ENCODE measurements at regions not wholly inside any gene's neighbourhood (a gene's known extent, or its start where the extent isn't known, plus 50 kb on each side); places are given as distances from the start of the nearest gene placed in this dataset.

DNA sequence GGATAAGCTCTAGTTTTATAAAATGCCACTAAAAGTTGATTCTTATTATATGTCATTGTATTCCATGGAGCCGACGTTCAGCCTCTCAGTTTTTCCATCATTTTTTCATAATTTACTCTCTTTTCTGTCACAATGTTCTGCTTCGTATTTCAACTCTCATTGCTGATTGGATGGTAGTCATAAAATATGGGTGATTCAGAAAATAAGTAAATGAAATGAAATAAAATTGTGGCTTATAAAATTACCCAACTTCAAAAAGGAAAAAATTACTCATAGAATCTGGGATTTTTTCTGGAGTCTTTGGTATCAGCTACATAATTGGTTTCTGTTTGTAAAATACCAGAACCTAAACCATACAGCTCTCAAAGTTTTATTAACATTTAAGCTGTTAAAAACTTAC, 139.7 kb upstream of the ITGA4 start:
- Histone ChIP-seq H3K9me3 (ENCODE audit: insufficient read depth, low read length) (no peaks in the 10 kb centered on the region), H3K4me3 (ENCODE audit: low read length) (no peak overlapping the region), H2AFZ (ENCODE audit: low read depth, low read length) (no peak overlapping the region), H3K79me2 (ENCODE audit: low read length) (no peaks in the 10 kb centered on the region), H3K4me1 (ENCODE audit: low read length) (peaks cover 22% of the 10 kb centered on the region), H3K36me3 (replicated peaks; ENCODE audit: low read depth, low read length) (no peaks in the 10 kb centered on the region), H3K27me3 (ENCODE audit: low read depth, low read length) (no peaks in the 10 kb centered on the region), H3K4me2 (ENCODE audit: low read length) (no peak overlapping the region), H3K27ac (ENCODE audit: low read length) (no peak overlapping the region), H4K20me1 (ENCODE audit: insufficient read depth, low read length) (no peaks in the 10 kb centered on the region), H3K9ac (ENCODE audit: low read length) (no peak overlapping the region)
- TF ChIP-seq EZH2phosphoT487 (IDR thresholded peaks at IDR 0.05; ENCODE audit: low read depth) = no peak
- TF ChIP-seq, protein P1, sequence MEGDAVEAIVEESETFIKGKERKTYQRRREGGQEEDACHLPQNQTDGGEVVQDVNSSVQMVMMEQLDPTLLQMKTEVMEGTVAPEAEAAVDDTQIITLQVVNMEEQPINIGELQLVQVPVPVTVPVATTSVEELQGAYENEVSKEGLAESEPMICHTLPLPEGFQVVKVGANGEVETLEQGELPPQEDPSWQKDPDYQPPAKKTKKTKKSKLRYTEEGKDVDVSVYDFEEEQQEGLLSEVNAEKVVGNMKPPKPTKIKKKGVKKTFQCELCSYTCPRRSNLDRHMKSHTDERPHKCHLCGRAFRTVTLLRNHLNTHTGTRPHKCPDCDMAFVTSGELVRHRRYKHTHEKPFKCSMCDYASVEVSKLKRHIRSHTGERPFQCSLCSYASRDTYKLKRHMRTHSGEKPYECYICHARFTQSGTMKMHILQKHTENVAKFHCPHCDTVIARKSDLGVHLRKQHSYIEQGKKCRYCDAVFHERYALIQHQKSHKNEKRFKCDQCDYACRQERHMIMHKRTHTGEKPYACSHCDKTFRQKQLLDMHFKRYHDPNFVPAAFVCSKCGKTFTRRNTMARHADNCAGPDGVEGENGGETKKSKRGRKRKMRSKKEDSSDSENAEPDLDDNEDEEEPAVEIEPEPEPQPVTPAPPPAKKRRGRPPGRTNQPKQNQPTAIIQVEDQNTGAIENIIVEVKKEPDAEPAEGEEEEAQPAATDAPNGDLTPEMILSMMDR (IDR thresholded peaks at IDR 0.05; ENCODE audit: low read depth, low read length) = no peak

DNA sequence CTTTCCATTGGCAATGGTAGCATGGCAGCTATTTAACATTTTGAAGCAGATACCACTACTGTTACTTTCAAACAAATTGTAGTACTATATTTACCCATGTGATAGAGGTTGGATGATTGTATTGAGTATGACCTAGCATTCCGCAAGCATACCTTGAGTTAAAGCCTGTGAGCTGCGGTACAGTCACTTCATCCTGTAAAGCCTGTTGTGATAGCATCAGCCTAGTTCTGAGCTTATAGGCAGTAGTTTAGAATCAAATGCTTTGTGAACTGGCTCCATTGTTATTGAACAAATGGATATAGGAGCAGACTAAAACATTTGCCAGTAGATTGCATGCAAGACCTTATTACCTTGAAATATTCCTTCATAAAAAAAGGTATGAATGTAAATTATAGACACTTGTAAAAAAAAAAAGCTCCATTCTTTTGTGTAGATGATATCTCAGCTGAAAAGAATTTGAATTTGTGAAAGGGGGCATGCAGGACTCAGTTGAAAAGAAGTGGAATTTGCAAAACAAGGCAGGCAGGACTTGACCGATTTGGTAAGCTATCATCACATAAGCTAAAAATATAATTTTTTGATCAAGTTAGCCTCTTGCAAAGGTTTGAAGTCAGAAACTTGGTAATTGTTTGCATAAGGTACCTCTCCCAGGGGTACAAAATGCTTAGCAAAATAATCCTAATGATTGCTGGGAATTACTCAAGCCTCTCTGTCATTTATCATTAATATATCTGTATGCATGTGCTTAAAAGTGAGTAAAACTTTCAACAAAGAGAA, 138.5 kb upstream of the ITGA4 start:
- Histone ChIP-seq H3K4me3 (ENCODE audit: low read length) (no peak overlapping the region), H3K27ac (ENCODE audit: low read length) (no peak overlapping the region), H4K20me1 (ENCODE audit: insufficient read depth, low read length) (no peaks in the 10 kb centered on the region), H3K9me3 (ENCODE audit: insufficient read depth, low read length) (no peaks in the 10 kb centered on the region), H3K4me2 (ENCODE audit: low read length) (no peak overlapping the region), H2AFZ (ENCODE audit: low read depth, low read length) (no peak overlapping the region), H3K27me3 (ENCODE audit: low read depth, low read length) (no peaks in the 10 kb centered on the region), H3K9ac (ENCODE audit: low read length) (no peak overlapping the region), H3K79me2 (ENCODE audit: low read length) (no peaks in the 10 kb centered on the region), H3K36me3 (replicated peaks; ENCODE audit: low read depth, low read length) (no peaks in the 10 kb centered on the region), H3K4me1 (ENCODE audit: low read length) (peaks cover 10% of the 10 kb centered on the region)
- TF ChIP-seq, protein P1 (IDR thresholded peaks at IDR 0.05; ENCODE audit: low read depth, low read length) = no peak
- no peak for TF ChIP-seq EZH2phosphoT487 (IDR thresholded peaks at IDR 0.05; ENCODE audit: low read depth)

DNA sequence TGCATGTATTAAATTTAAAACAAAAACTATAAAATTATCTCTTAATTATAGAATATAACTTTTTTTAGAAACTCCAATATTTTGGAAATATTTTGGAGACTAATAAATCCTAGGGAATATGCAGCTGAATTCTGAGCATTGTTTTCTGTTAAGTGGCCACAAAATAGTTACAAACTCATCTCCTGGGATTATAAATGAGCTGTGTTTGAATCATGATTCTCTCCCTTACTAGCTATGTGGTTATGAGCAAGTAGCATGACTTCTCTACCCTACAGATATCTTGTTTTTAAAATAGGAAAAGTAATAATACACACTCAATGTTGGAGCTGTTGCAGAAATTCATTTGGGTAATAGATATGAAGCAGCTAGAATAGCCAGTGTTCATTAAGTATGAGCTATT, 137.9 kb upstream of the ITGA4 start:
- Histone ChIP-seq H3K27me3 (ENCODE audit: low read depth, low read length) (no peaks in the 10 kb centered on the region), H3K4me2 (ENCODE audit: low read length) (no peak overlapping the region), H3K4me3 (ENCODE audit: low read length) (no peak overlapping the region), H2AFZ (ENCODE audit: low read depth, low read length) (no peak overlapping the region), H4K20me1 (ENCODE audit: insufficient read depth, low read length) (no peaks in the 10 kb centered on the region), H3K36me3 (replicated peaks; ENCODE audit: low read depth, low read length) (no peaks in the 10 kb centered on the region), H3K79me2 (ENCODE audit: low read length) (no peaks in the 10 kb centered on the region), H3K9ac (ENCODE audit: low read length) (no peak overlapping the region), H3K27ac (ENCODE audit: low read length) (no peak overlapping the region), H3K9me3 (ENCODE audit: insufficient read depth, low read length) (no peaks in the 10 kb centered on the region), H3K4me1 (ENCODE audit: low read length) (peaks cover 4% of the 10 kb centered on the region)
- TF ChIP-seq, protein P1 (IDR thresholded peaks at IDR 0.05; ENCODE audit: low read depth, low read length) = no peak
- no peak for TF ChIP-seq EZH2phosphoT487 (IDR thresholded peaks at IDR 0.05; ENCODE audit: low read depth)

DNA sequence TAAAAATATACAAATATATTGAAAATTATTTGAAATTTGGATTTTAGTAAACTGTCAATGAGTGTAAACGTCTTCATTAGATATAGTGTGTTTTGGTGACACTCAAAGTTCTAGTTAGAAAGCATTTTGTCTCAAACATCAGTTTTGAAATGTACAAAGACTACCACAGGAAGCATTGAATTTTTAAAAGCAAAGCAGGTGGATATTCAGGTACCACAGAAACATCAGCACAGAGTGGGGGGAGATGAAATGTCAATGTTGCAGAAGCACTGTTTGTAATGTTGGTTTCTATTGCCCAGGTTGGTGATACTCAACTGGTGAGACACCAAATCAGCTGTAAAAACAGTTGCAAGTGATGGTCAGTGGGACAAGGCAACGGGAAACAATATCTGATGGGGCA, 136.5 kb upstream of the ITGA4 start:
- Histone ChIP-seq H3K27me3 (ENCODE audit: low read depth, low read length) (no peaks in the 10 kb centered on the region), H3K36me3 (replicated peaks; ENCODE audit: low read depth, low read length) (no peaks in the 10 kb centered on the region), H2AFZ (ENCODE audit: low read depth, low read length) (no peak overlapping the region), H3K79me2 (ENCODE audit: low read length) (no peaks in the 10 kb centered on the region), H3K4me1 (ENCODE audit: low read length) (no peaks in the 10 kb centered on the region), H3K4me2 (ENCODE audit: low read length) (no peak overlapping the region), H3K9ac (ENCODE audit: low read length) (no peak overlapping the region), H3K9me3 (ENCODE audit: insufficient read depth, low read length) (no peaks in the 10 kb centered on the region), H3K27ac (ENCODE audit: low read length) (no peak overlapping the region), H4K20me1 (ENCODE audit: insufficient read depth, low read length) (no peaks in the 10 kb centered on the region), H3K4me3 (ENCODE audit: low read length) (no peak overlapping the region)
- TF ChIP-seq, protein P1 (IDR thresholded peaks at IDR 0.05; ENCODE audit: low read depth, low read length) = no peak
- no peak for TF ChIP-seq EZH2phosphoT487 (IDR thresholded peaks at IDR 0.05; ENCODE audit: low read depth)
